DND-41 (cell line): ENCODE measurements at regions not wholly inside any gene's neighbourhood (a gene's known extent, or its start where the extent isn't known, plus 50 kb on each side); places are given as distances from the start of the nearest gene placed in this dataset.

Experiments used
- ATAC-seq: fragments of 200-7000 bp; cut with Tn5 transposase; 3 replicates; pipeline ENCODE4 v1.9.1; 2021; ENCODE audit warnings: low read depth; ENCODE audit not compliant: insufficient read depth
- DNase-seq: peaks from one replicate; pipeline ENCODE4 v3.0.0-alpha.2; 2020
- H2AFZ ChIP-seq: 2 replicates; pipeline ENCODE4 v1.6.0; 2012; ENCODE audit warnings: low read depth, low read length
- H3K27ac ChIP-seq: 2 replicates; pipeline ENCODE4 v1.5.1; 2012; ENCODE audit warnings: low read length, inconsistent platforms
- H3K27me3 ChIP-seq: fragments of 200-600 bp; sonication (generic); 2 replicates; pipeline ENCODE4 v1.6.0; 2012; ENCODE audit warnings: low read length, mild to moderate bottlenecking, inconsistent platforms; ENCODE audit not compliant: insufficient read depth, poor library complexity
- H3K36me3 ChIP-seq: 2 replicates; pipeline ENCODE4 v1.5.1; 2012; ENCODE audit warnings: low read length, inconsistent platforms; ENCODE audit not compliant: insufficient read depth
- H3K4me1 ChIP-seq: 2 replicates; pipeline ENCODE4 v1.5.1; 2012; ENCODE audit warnings: mild to moderate bottlenecking, low read length; ENCODE audit not compliant: insufficient read depth
- H3K4me2 ChIP-seq: 2 replicates; pipeline ENCODE4 v1.6.0; 2012; ENCODE audit warnings: mild to moderate bottlenecking, moderate library complexity, low read length, inconsistent platforms; ENCODE audit not compliant: insufficient read depth
- H3K4me3 ChIP-seq, 2 experiments: fragments of 200-600 bp in 1 of 2; shearing (Covaris generic) in 1 of 2; 2 replicates each; pipeline ENCODE4 v1.5.1; 2012 to 2016; ENCODE audit warnings: inconsistent platforms in 2 of 2, low read length in 2 of 2, mild to moderate bottlenecking in 2 of 2, low read depth in 1 of 2, moderate library complexity in 1 of 2
- H3K79me2 ChIP-seq: 2 replicates; pipeline ENCODE4 v1.6.0; 2012; ENCODE audit warnings: low read length, inconsistent platforms; ENCODE audit not compliant: insufficient read depth
- H3K9ac ChIP-seq: 2 replicates; pipeline ENCODE4 v1.6.0; 2012; ENCODE audit warnings: low read depth, mild to moderate bottlenecking, inconsistent platforms, low read length, moderate library complexity
- H3K9me3 ChIP-seq: 2 replicates; pipeline ENCODE4 v1.5.1; 2012; ENCODE audit warnings: low read length, moderate library complexity, mild to moderate bottlenecking, inconsistent platforms; ENCODE audit not compliant: insufficient read depth, severe bottlenecking
- H4K20me1 ChIP-seq: 2 replicates; pipeline ENCODE4 v1.6.0; 2012; ENCODE audit warnings: low read length; ENCODE audit not compliant: insufficient read depth
- CTCF ChIP-seq: IDR thresholded peaks from 2 replicates; pipeline ENCODE4 v1.5.1; 2012; ENCODE audit warnings: borderline replicate concordance, low read length, moderate library complexity, mild to moderate bottlenecking; ENCODE audit not compliant: poor library complexity, severe bottlenecking; ENCODE audit errors: extremely low read depth
- EZH2 ChIP-seq: IDR thresholded peaks from 3 replicates; pipeline ENCODE4 v1.6.1; 2012; ENCODE audit warnings: borderline replicate concordance, low read depth, mild to moderate bottlenecking, moderate library complexity, low read length, inconsistent platforms; ENCODE audit not compliant: severe bottlenecking

- Histone ChIP-seq H4K20me1 (no peaks in the 10 kb centered on the region), H3K4me3 (no peak overlapping the region), H3K27me3 (no peaks in the 10 kb centered on the region), H3K36me3 (no peaks in the 10 kb centered on the region), H3K79me2 (no peaks in the 10 kb centered on the region), H3K9ac (no peak overlapping the region), H3K4me2 (no peak overlapping the region), H2AFZ (no peak overlapping the region), H3K9me3 (no peaks in the 10 kb centered on the region), H3K4me1 (no peaks in the 10 kb centered on the region), H3K27ac (no peak overlapping the region)
- peak; percentile 78 for ATAC-seq
- TF ChIP-seq CTCF (no peak), EZH2 (no peak)
- peak; percentile 13 for DNase-seq
Measured at GRCh38 chr4:139606579-139607501, 50.8 kb upstream of the SETD7 start.

- H3K4me2 ChIP-seq = no peak overlapping the region
- no peak overlapping the region for H2AFZ ChIP-seq
- no peak overlapping the region for H3K4me3 ChIP-seq
- ATAC-seq (no peak), DNase-seq (no peak)
- no peak overlapping the region for H3K9ac ChIP-seq
- no peak overlapping the region for H3K27ac ChIP-seq
- no peak for TF ChIP-seq EZH2
- TF ChIP-seq CTCF = no peak
- H4K20me1 ChIP-seq = no peaks in the 10 kb centered on the region
- H3K9me3 ChIP-seq = no peaks in the 10 kb centered on the region
- no peaks in the 10 kb centered on the region for H3K79me2 ChIP-seq
- H3K27me3 ChIP-seq = no peaks in the 10 kb centered on the region
- H3K4me1 ChIP-seq = no peaks in the 10 kb centered on the region
- no peaks in the 10 kb centered on the region for H3K36me3 ChIP-seq
Measured at GRCh38 chr4:139606103-139606502, 50.1 kb upstream of the SETD7 start.
